ENCODE measurements at regions not wholly inside any gene's neighbourhood (a gene's known extent, or its start where the extent isn't known, plus 50 kb on each side); places are given as distances from the start of the nearest gene placed in this dataset.

DNA sequence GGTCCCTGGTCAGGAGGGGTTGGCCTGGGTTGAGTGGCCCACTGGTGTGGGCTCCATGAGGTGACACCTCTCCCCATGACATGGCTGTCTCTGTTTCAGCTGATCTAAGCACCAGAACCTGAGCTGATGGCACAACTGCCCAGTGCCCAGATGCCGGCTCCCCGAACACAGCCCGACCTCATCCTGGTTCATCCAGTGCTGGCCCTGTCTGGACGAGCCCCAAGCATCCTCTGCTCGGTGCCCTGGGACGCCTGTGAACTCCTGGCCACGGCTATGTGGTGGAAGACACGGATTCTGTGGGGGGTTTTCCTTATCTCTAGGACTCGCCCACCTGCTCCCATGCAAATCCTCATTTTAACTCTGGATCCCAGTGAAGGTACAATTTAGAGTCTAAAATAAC lies 389.2 kb downstream of the SHANK2 start:
- no peak for DNase-seq

DNA sequence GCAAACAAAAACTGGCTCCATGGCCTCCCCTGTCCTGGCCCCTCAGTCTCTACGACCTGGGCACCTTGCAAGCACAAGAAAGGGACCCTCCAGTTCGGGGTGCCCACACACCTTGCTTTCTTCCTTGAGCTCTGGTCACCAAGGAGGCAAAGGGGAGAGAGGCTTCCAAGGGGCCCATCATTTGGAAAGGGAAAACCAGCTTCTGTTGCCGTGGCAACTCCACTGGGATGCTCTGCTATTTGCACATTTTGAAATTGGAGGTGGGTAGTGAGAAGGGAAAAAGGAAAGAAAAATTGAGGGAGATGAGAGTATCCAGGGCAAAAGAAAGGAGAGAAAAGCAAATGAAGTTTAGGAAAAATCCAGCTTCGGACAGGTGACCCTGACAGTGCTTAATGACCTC lies 388.4 kb downstream of the SHANK2 start:
- DNase-seq, result no peak

DNA sequence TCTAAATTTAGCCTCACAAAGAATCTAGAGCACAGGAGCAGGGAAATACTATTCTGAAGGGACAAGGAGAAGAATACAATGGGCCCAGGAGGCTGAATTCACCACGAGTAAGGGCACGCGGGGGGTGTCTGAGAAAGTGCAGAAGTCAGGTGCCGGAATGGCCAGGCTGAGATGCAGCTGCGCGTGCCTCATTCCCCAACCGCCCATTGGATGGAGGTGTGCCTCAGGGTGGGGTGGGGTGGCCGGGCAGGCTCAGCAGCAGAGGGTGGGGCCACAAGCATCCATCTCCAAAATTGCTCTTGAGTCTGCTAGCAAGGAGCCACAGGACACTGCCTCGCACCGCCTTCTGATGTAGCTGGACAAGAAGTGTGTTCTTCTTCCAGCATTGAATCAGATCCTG lies 387.0 kb downstream of the SHANK2 start:
- no peak for DNase-seq

DNA sequence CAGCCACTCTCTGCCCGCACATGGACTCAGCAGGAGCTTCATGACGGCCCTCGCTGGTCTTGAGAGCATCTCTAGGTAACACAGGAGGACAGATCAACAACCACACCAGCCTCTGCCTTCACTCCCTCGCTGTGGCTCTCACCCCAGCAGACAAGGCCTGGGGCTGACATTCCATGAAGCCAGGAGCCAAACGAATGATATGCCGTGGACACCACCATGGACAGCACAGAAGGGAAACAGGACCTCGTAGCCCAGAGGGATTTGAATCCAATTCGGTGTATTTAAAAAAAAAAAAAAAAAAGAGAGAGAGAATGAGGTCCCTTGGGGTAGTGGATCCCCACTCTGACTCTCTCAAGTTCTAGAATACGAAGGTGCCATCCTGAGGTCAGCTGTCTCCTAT lies 385.5 kb downstream of the SHANK2 start:
- DNase-seq, result no peak

DNA sequence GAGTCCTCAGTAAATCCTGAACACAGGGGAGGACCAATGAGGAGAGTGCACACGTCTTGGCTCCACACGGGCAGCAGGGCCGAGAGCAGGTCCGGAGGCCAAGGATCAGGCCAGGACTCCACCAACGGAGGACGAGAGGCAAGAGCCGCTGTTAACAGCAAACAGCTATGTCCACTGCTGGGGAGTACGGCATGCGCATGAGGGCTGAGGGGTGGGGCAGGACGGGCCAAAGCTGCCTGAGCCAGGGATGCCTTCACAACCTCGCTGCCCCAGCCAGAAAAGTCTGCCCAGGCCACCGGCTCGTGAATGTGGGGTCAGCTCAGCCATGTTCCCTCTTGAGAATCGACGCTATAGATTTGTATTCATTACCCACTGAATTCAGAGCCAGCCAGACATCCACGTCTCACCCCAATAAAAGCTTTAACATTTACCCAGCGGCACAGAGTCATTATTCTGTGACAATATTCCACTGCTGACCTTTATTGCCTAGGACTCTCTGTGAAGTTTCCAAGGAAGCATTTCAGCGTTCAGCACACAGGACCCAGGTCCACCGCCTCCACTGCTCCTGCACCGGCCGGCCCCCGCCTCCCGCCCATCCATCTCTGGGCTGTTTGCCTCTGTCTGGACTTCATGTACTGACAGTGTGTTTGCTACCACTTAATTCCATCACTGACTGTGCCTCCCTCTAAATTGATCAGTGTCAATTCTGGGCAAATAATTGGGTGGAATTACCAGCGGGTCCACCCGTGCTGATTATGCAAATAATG lies 384.9 kb downstream of the SHANK2 start:
- no peak for DNase-seq

DNA sequence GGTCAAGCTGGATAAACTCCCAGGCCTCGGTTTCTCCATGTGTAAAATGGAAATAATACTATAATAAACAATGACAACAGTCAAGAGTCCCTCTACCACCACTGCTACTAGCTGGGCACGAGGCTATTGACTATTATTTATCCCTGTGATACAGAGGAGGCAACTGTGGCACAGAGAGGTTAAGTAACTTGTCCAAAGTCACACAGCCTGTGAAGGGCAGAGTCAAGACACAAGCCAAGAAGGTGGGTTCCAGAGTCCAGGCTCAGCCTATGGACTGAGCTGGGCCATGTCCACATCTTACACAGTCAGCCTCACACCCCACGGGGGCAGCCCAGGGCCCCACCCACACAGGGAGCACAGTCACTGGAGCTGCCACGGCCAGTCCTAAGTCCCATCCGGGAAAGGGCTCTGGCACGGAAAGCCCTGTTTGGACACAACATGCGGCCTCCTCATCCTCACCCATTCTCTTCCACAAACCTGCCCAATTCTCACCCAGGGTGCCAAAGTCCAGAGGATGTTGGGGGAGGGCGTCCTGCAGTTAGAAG lies 384.0 kb downstream of the SHANK2 start:
- no peak for DNase-seq

DNA sequence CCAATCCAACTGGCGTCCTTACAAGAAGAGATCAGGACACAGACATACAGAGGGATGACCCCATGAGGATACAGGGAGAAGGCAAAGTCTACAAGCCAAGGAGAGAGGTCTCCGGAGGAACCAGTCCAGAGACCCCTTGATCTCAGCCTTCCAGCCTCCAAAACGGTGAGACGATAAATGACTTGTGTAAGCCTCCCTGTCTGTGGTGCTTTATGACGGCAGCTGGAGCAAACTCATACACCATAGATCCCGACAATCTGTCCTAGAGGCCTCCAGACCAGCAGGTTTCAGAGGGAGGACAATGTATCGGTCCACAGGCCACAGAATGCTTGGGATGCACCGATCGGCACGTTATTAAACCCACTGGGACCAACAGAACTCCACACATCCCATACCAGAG lies 383.3 kb downstream of the SHANK2 start:
- DNase-seq, result no peak

DNA sequence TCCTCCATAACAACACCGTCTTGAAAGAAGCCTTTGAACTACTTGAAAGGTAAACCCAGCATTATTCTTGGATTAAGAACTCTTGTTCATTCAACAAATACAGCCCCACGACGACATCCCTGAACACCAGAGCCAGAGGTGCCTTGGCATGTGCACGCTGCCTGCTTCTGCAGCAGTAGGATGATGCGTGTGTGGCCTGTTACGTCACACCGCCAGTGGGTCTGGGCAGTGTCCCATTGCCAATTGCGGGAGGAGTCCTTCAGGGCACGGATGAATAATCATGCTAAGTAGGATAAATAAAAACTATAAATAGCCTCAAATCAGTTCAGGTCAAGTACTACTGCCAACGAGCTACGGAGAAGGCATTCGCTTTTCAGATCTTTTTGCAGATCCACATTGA lies 380.5 kb downstream of the SHANK2 start:
- DNase-seq, result no peak

DNA sequence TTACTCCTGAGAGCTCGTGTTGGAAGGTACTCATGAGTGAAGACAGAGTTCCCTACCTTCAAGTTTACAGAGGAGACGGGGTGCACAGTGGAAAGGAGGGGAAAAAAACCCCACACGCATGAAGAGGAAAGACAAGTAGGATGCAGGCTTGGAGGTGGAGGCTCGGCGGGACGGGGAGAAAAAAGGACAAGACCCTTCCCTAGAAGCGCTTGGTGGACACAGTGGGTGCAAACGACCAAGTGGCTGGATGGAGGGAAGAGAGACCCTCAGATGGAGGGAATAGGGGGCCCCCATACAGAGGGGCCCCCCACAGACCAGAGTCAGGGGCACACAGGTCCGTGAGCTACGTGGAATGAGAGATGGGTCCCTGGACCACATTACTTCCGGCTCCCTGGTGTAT lies 380.1 kb downstream of the SHANK2 start:
- DNase-seq, result no peak

DNA sequence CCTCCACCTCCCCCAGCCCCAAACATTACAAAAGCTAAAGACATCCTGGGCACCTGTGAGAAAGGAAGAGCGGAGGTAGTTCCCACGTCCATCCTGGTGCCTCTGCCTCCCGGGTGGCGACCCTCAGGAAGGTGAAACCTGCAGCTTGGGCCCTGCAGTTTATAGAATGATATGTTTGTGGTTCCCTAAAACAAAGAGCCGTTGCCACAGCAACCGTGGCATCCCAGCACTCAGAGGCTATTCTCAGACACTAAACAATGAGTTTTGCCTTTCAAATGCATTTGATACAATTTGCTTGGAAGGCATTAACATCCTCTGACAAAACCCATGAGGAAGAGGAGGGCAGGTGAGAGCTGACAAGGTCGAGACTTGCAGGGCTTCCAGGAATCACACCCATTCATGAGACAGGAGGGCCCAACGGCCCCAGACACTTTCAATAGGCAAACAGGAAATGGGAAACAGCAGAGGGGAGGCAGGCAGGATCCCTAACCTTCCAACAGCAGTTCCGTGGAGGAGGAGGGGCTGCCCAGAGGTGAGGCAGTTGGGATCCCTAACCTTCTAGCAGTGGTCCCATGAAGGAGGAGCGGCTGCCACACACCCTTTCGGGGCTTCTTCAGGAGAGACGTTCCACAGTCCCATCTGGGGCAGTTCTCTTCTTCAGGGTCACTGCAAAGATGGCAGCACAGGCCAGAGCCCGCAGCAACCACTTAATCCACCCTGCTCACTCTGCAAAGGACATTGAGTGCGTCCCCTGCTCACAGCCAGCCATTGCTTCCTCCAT lies 379.2 kb downstream of the SHANK2 start:
- no peak for DNase-seq

DNA sequence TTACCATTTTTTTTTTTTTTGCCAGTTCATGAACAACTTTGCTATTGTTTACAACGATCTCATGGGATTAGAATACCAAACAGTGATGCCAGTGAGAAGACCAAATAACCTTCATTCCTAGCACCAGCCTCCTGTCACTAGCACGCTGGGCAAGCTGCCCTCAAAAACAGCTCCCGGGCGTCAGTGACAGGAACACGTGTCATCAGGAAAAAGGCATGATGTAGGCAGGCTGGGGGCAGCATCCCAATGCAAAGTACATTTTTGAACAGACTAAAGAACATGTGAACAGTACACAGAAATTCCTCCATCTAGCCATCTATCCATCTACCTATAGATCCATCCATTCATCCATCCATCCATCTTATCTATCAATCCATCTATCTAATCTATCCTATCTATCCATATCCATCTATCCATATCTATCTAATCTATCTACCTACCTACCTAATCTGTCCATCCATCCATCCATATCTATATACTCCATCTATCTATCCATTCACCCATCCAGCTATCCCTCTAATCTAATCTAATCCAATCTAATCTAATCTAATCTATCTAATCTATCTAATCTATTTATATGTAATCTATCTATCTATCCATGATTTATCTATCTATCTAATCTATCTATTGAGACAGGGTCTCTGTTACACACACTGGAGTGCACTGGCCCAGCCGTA lies 378.5 kb downstream of the SHANK2 start:
- DNase-seq, result no peak

DNA sequence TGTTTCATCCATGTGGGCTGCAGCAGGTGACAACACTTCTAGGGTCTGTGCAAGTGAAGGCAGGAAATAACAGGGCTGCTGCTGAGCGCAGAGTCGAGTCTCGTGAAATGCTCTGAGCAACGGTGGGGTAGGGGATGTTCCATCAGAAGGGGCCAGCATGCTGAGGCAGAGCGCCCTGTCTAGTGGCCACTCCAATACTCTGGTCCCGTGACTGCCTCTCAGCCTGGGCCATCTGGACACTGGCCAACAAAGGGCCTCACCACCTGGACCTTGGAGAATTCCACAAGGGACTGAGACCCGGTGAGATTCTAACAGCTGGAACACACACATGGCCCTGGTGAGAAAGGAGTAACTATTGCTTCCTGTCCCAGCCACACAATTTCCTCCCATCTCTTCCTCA lies 375.7 kb downstream of the SHANK2 start:
- no peak for DNase-seq

DNA sequence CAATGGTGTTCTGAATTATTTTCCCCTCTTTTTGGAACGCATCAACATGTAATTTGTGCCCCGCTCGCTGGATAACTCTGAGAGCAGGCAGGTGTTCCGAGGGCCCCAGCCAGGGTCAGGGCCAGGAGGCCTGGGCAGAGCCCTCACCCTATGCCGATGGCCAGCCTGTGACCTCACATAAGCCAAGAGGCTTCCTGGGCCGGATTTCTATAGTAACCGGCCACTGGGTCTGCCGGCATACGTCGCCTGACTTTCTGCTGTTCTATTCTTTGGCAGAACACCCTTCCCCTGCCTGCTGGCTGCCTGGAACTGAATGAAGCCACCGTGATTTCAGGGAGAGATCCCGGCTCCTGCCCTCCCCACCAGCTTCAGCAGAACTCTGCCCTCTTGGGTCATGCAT lies 375.2 kb downstream of the SHANK2 start:
- DNase-seq, result no peak

DNA sequence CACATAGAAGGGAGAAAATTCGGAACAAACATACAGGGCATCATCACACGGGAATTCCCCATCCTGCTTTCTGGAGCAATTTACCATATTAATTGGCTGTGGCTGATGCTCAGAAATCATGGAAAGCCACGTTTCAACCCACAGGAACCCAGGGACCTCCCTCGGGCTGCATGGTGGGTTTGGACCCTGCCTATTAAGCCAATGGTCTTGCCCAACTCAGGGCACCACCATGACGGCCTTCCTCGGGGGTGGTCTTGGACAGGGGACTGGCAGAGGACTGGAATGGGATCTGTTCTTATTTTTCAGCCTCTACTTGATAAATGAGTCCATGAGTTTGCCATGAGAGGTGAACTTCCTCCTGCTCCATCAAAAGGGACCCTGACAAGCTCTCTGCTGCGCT lies 374.0 kb downstream of the SHANK2 start:
- no peak for DNase-seq

DNA sequence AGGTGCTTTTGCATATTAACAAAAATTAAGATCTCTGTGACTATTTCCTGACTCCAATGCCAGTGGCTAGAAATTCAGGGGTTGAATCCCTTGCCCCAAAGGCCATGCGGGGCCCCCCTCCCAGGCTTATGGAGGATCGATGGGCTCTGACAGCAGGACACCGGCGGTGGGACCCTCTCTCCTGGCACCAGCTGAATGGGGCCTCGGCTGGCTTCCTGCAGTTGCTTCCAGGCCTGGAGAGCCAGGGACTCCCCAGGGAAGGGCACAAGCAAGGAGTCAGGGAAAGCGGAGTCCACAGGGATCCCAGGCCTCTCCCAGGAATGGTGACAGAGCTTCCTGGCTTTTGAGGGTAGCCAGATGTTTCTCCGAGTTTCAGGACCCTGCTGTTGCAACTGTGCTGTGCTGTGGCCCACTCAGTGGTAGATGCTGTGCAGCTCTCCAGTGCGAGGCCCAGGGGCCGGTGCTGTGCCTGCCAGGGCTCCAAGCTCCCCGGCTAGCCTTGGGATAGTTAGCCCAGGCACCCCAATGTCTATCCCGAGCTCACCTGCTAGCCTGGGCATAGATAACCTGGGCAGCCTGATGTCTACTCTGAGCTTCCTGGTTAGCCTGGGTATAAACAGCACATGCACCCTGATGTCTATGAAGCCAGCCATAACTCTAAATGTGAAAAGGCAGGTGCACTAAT lies 372.6 kb downstream of the SHANK2 start:
- no peak for DNase-seq

DNA sequence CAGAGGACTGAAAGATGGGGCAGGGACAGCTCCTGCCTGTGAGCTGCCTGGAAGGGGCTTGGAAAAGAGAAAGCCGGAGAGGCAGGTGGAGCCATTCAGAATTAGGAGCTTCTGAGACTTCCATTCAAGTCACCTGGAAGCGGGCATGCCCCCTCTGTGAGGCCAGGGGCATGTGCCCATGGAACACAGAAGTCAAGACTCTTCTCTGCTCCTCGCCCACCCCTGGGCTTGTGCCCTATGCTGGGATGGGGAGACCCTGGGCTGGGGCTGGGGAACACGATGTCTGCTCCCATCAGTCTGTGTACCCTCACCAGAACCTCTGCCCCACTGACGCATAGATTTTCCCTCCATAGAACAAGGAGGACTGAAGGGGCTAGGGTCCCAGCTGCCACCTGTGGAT lies 372.0 kb downstream of the SHANK2 start:
- no peak for DNase-seq

DNA sequence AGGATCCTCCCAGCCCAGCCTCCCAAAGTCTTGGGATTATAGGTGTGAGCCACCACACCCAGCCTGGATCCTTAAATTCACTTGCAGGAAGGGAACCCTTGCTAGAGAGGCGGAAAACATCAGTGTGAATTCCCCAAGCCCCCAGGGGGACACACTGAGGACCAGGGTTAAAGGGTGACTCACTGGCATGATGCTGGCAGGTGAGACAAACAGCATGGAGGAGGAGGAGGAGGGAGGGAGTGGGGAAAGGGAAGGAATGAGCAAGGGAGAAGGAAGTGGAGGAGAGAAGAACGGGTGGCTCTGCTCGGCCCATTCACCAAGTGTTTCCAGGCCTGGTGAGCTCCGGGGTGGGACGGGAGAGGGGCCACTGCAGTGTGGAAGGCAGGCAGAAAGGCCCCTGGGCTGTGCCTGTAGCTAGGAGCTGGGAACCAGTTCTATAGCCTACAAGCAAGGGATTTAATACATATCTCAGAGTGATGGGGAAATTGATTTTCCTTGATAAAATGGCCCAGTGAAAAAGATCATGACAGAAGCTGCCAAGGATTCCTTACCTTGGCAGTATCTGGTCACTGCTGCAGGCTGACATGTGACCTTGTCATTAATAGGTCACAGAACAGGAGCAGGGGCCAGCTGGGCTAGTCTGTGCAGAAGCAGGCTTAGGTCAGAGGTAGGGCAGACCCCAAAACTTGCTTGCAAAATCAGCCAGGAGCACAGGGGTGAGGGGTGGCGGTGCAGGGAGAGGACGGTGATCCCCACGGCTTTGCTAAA lies 370.2 kb downstream of the SHANK2 start:
- no peak for DNase-seq

DNA sequence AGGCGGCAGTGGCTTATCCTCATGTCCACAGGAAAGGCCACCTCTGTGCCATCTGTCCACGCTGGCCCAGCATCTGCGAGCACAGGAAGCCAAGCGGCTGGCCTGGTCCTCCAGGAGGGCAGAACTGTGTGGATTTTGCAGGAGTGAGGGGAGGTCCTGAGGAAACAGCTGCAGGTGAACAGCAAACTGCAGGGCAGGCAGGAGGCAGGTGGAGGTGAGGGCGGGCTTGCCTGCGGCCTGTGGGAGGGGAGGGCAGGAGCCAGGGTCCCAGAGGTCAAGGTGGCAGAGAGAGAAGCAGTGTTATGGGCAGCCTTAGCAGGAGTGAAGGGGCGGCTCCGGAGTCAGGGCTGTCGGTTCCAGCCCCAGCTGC lies 369.7 kb downstream of the SHANK2 start:
- no peak for DNase-seq

DNA sequence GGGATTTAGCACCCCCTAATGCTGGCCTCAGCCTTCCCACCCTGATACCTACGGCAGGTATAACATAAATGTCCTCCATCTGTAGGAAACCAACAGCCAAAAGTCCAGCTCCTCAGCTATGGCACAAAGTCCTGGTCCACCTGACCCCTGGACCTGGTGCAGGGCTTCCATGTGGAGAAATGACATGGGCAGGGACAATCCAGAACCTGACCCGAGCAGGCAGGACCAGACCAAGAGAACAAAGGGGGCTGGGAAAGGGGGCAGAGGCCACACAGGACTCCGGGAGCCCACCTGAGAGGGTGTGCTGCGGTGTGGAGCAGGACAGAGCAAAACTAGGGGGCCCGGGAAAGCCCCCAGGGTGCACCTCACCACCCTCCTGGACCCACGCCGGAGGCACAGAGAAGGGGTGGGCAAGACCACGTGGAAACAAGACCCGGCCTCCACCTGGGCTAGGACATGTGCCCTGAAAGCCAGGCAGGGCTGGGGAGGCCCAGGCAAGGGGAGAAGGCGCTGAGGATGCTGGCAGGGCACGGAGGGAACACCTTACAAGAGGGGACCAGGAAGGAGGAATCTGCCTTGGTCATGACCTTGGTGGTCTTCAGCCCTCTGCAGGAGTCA lies 368.9 kb downstream of the SHANK2 start:
- no peak for DNase-seq

DNA sequence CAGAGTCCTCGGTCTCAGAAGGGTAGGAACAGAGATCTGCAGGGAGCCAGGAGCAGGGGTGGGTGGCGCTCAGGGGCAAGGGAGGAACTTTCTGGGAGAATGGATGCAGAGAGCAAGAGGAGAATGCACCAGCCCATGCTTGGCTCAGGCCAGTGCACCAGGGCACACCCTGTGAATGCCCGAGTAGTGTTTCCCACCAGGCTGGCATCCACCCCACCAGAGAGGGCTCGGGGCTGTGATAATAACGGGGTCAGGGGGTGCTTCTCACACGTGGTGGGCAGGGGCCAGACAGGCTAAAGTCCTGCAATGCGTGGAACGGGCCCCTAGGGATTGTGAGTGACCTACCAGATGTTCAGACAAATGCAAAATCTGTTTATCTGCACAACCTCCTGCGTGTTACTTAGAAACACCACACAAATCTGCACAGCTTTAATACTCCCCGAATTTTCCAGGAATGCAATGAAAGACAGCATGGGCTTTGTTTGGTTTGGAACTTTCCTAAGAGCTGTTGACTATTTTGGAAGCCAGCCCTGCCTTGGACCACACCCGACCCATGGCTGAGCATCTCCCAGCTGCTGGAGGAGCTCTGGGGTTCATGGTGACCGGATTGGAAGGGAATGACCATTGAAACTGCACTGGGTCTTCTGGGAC lies 368.3 kb downstream of the SHANK2 start:
- DNase-seq, result no peak

Data from CD4-positive, alpha-beta T cell treated with Interferon alpha-2 for 1 hour (primary cell).